ENCODE measurements at regions not wholly inside any gene's neighbourhood (a gene's known extent, or its start where the extent isn't known, plus 50 kb on each side); places are given as distances from the start of the nearest gene placed in this dataset.

DNA sequence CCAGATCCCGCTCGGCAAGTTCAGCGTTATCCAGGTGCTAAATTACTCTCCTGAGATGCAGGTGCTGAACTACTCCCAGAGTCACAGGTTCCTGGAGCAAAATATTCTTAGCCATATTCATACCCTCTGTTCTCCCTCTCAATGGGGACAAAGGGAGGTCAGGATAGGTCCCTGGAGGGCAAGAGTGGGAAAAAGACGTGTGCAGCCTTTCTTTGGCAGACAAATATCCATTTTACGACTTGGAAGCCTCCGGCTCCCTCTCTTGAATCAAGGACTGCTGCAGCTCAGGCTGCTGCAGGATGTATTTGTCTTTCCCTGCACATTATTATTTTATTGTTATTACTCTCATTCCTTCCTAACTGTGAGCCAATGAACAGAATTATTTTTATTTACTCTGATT is 590.2 kb downstream of the NR2F1-AS1 start:
- H3K4me1 Mint-ChIP-seq (ENCODE audit: low read depth) = no peaks in the 10 kb centered on the region
- H3K9me3 Mint-ChIP-seq = peaks cover 11% of the 10 kb centered on the region
- no peak overlapping the region for H3K4me3 Mint-ChIP-seq
- no peak overlapping the region for H3K27ac Mint-ChIP-seq
- no peaks in the 10 kb centered on the region for H3K27me3 Mint-ChIP-seq (ENCODE audit: low read depth)
- no peaks in the 10 kb centered on the region for H3K36me3 Mint-ChIP-seq (ENCODE audit: low read depth)
- no peak for DNase-seq (ENCODE audit: low spot score)

DNA sequence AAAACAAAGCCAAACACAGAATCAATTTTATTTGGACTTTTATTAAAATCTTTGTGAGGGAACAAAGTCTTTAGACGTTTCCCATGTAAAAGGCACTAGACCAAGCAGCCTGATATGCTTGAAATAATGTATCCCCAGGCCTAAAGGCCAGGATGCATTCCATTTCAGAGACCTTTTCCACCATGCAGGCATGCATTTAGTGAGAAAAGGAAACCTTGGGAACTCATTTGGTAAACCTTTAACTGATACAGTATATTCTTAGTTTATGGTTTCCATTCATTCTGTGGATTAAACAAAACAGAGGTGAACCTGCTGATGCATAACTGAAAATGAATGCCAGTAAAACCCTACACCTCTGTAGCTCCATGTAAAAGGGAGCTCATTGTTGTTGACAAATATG is 600.0 kb downstream of the NR2F1-AS1 start:
- H3K27ac Mint-ChIP-seq = no peak overlapping the region
- no peak overlapping the region for H3K4me3 Mint-ChIP-seq
- peaks cover 4% of the 10 kb centered on the region for H3K9me3 Mint-ChIP-seq
- no peaks in the 10 kb centered on the region for H3K4me1 Mint-ChIP-seq (ENCODE audit: low read depth)
- no peaks in the 10 kb centered on the region for H3K27me3 Mint-ChIP-seq (ENCODE audit: low read depth)
- H3K36me3 Mint-ChIP-seq (ENCODE audit: low read depth) = no peaks in the 10 kb centered on the region
- no peak for DNase-seq (ENCODE audit: low spot score)

- DNase-seq (ENCODE audit: low spot score) = no peak
- Mint-ChIP-seq H3K9me3 (peaks cover 4% of the 10 kb centered on the region), H3K4me1 (ENCODE audit: low read depth) (no peaks in the 10 kb centered on the region), H3K36me3 (ENCODE audit: low read depth) (no peaks in the 10 kb centered on the region), H3K4me3 (no peak overlapping the region), H3K27me3 (ENCODE audit: low read depth) (no peaks in the 10 kb centered on the region), H3K27ac (no peak overlapping the region)
Observed at GRCh38 chr5:92980491-92980890, 600.5 kb downstream of the NR2F1-AS1 start.

GRCh38 chr5:92979716-92980115 is 601.3 kb downstream of the NR2F1-AS1 start:
- H3K36me3 Mint-ChIP-seq (ENCODE audit: low read depth) = no peaks in the 10 kb centered on the region
- no peaks in the 10 kb centered on the region for H3K27me3 Mint-ChIP-seq (ENCODE audit: low read depth)
- H3K4me3 Mint-ChIP-seq = no peak overlapping the region

GRCh38 chr5:92977846-92978540 is 603.0 kb downstream of the NR2F1-AS1 start:
- no peak for DNase-seq (ENCODE audit: low spot score)
- Mint-ChIP-seq H3K27ac (no peak overlapping the region), H3K4me3 (no peak overlapping the region), H3K9me3 (peaks cover 7% of the 10 kb centered on the region), H3K27me3 (ENCODE audit: low read depth) (no peaks in the 10 kb centered on the region), H3K36me3 (ENCODE audit: low read depth) (no peaks in the 10 kb centered on the region), H3K4me1 (ENCODE audit: low read depth) (no peaks in the 10 kb centered on the region)

More at GRCh38 chr5:92979716-92980115, 601.3 kb downstream of the NR2F1-AS1 start:
- H3K27ac Mint-ChIP-seq = no peak overlapping the region
- H3K9me3 Mint-ChIP-seq = peaks cover 3% of the 10 kb centered on the region
- no peak for DNase-seq (ENCODE audit: low spot score)
- H3K4me1 Mint-ChIP-seq (ENCODE audit: low read depth) = no peaks in the 10 kb centered on the region

DNA sequence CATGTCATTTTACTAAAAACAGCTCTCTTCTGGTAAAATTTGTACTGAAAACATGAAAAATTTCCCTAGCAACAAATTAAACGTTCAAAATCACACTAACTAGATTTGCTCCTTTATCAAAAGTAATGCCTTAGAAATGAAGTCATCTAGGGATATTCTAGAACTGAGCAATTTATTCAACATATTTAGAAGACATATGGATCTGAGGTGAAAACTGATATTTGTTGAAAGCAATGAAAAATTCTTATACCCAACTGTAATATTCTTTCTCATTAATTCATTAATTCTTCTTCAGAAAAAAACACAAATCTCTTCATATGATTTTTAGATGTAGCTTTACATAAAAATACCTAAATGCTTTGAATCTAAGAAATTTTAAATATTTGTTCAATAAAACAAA is 604.9 kb downstream of the NR2F1-AS1 start:
- Mint-ChIP-seq H3K9me3 (peaks cover 7% of the 10 kb centered on the region), H3K4me3 (no peak overlapping the region), H3K27ac (no peak overlapping the region), H3K4me1 (ENCODE audit: low read depth) (no peaks in the 10 kb centered on the region), H3K36me3 (ENCODE audit: low read depth) (no peaks in the 10 kb centered on the region), H3K27me3 (ENCODE audit: low read depth) (no peaks in the 10 kb centered on the region)
- DNase-seq (ENCODE audit: low spot score) = no peak

DNA sequence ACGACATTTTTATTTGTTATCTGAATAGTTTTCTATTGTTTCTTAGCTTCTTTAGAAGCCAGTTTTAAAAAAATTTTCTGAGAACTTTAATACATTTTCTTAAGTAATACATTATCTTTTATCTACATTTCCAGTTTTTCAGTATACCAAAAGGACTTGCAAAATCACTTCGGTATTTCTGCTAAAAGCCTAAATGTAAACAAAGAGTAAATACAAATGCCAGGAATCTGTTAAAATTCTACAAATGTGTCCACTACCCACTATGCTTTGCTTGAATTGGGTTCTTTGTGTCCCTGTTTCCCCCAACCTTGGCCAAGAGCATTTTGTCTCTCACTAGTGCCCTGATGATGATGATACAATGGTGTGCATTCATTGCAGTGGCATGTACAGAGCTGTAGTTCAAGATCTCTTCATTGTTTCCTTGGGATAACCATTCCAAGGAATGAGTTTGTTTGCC is 611.2 kb downstream of the NR2F1-AS1 start:
- Mint-ChIP-seq H3K36me3 (ENCODE audit: low read depth) (no peaks in the 10 kb centered on the region), H3K27me3 (ENCODE audit: low read depth) (no peaks in the 10 kb centered on the region), H3K27ac (no peak overlapping the region), H3K4me3 (no peak overlapping the region), H3K9me3 (peaks cover 6% of the 10 kb centered on the region), H3K4me1 (ENCODE audit: low read depth) (no peaks in the 10 kb centered on the region)
- DNase-seq (ENCODE audit: low spot score) = no peak

GRCh38 chr5:92969191-92969780 is 611.7 kb downstream of the NR2F1-AS1 start:
- H3K9me3 Mint-ChIP-seq = peaks cover under 1% of the 10 kb centered on the region
- H3K27ac Mint-ChIP-seq = no peak overlapping the region
- no peak overlapping the region for H3K4me3 Mint-ChIP-seq
- no peaks in the 10 kb centered on the region for H3K4me1 Mint-ChIP-seq (ENCODE audit: low read depth)
- no peak for DNase-seq (ENCODE audit: low spot score)
- H3K36me3 Mint-ChIP-seq (ENCODE audit: low read depth) = no peaks in the 10 kb centered on the region
- H3K27me3 Mint-ChIP-seq (ENCODE audit: low read depth) = no peaks in the 10 kb centered on the region

DNA sequence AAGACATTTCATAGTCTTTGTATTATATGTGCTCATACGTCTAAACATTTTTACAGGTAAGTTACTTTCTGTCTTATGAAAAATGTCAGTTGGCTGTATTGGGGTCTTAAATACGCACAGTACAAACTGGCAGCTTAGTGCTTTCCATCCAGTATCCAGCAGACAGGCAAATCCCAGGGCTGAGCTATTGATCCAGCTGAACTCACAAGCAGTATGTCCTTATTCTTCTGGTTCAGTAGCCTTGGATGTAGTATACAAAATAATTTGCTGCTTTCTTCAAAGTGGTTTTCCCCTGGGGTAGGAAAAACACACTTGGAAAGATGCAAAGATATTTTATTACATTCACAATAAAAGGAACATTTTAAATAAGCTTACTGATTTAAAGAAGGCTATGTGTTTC is 617.2 kb downstream of the NR2F1-AS1 start:
- H3K36me3 Mint-ChIP-seq (ENCODE audit: low read depth) = no peaks in the 10 kb centered on the region
- no peaks in the 10 kb centered on the region for H3K9me3 Mint-ChIP-seq
- no peaks in the 10 kb centered on the region for H3K27me3 Mint-ChIP-seq (ENCODE audit: low read depth)
- no peak for DNase-seq (ENCODE audit: low spot score)
- no peak overlapping the region for H3K27ac Mint-ChIP-seq
- no peak overlapping the region for H3K4me3 Mint-ChIP-seq
- H3K4me1 Mint-ChIP-seq (ENCODE audit: low read depth) = no peaks in the 10 kb centered on the region

GRCh38 chr5:92962752-92963151 is 618.3 kb downstream of the NR2F1-AS1 start:
- H3K36me3 Mint-ChIP-seq (ENCODE audit: low read depth) = no peaks in the 10 kb centered on the region
- no peaks in the 10 kb centered on the region for H3K9me3 Mint-ChIP-seq
- no peak overlapping the region for H3K4me3 Mint-ChIP-seq
- no peak for DNase-seq (ENCODE audit: low spot score)
- no peak overlapping the region for H3K27ac Mint-ChIP-seq
- H3K4me1 Mint-ChIP-seq (ENCODE audit: low read depth) = no peaks in the 10 kb centered on the region
- no peaks in the 10 kb centered on the region for H3K27me3 Mint-ChIP-seq (ENCODE audit: low read depth)

GRCh38 chr5:92956886-92957285 is 624.1 kb downstream of the NR2F1-AS1 start:
- Mint-ChIP-seq H3K27me3 (ENCODE audit: low read depth) (no peaks in the 10 kb centered on the region), H3K27ac (no peak overlapping the region), H3K4me1 (ENCODE audit: low read depth) (no peaks in the 10 kb centered on the region), H3K9me3 (peaks cover 28% of the 10 kb centered on the region), H3K4me3 (no peak overlapping the region), H3K36me3 (ENCODE audit: low read depth) (no peaks in the 10 kb centered on the region)
- DNase-seq (ENCODE audit: low spot score) = no peak

DNA sequence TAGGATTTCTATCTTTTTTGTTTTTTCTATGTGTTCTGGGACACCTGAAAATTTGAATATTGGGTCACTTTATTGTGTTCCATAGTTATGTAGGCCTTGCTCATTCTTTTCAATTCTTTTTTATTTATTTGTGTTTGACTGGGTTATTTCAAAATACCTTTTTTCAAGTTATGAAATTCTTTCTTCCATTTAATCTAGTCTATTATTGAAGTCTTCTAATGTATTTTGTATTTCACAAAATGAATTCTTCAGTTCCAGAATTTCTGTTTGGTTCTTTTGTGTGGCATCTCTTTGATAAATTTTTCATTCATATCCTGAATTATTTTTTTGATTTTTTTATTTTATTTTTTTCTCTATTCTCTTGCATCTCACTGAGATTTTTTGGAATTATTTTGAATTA is 628.8 kb downstream of the NR2F1-AS1 start:
- Mint-ChIP-seq H3K36me3 (ENCODE audit: low read depth) (no peaks in the 10 kb centered on the region), H3K9me3 (peaks cover 36% of the 10 kb centered on the region), H3K27me3 (ENCODE audit: low read depth) (no peaks in the 10 kb centered on the region), H3K4me1 (ENCODE audit: low read depth) (no peaks in the 10 kb centered on the region), H3K4me3 (no peak overlapping the region), H3K27ac (no peak overlapping the region)
- DNase-seq (ENCODE audit: low spot score) = no peak

DNA sequence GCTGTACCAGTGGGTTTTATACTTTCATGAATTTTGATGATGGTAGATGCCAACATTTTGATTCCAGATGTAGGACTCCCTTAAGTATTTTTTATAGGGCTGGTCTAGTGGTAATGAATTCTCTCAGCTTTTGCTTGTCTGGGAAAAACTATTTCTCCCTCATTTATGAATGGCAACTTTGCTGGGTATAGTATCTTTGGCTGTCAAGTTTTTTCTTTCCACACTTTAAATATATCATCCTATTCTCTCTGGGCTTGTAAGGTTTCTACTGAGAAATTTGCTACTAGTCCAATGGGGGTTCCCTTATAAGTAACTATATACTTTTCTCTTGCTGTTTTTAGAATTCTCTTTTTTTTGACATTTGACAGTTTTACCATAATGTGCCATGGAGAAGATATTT is 629.3 kb downstream of the NR2F1-AS1 start:
- Mint-ChIP-seq H3K4me3 (no peak overlapping the region), H3K27ac (no peak overlapping the region), H3K36me3 (ENCODE audit: low read depth) (no peaks in the 10 kb centered on the region), H3K4me1 (ENCODE audit: low read depth) (no peaks in the 10 kb centered on the region), H3K9me3 (peaks cover 36% of the 10 kb centered on the region), H3K27me3 (ENCODE audit: low read depth) (no peaks in the 10 kb centered on the region)
- DNase-seq (ENCODE audit: low spot score) = no peak

- H3K27ac Mint-ChIP-seq = no peak overlapping the region
- H3K4me1 Mint-ChIP-seq (ENCODE audit: low read depth) = no peaks in the 10 kb centered on the region
- H3K4me3 Mint-ChIP-seq = no peak overlapping the region
- H3K36me3 Mint-ChIP-seq (ENCODE audit: low read depth) = no peaks in the 10 kb centered on the region
- peaks cover 5% of the 10 kb centered on the region for H3K9me3 Mint-ChIP-seq
- no peak for DNase-seq (ENCODE audit: low spot score)
- no peaks in the 10 kb centered on the region for H3K27me3 Mint-ChIP-seq (ENCODE audit: low read depth)
Observed at GRCh38 chr5:92946546-92946945, 634.5 kb downstream of the NR2F1-AS1 start.
